ENCODE measurements at regions not wholly inside any gene's neighbourhood (a gene's known extent, or its start where the extent isn't known, plus 50 kb on each side); places are given as distances from the start of the nearest gene placed in this dataset.
A peak's percentile ranks its signal among the peaks of the same experiment; 100 is the strongest.

- TF ChIP-seq, protein P1, sequence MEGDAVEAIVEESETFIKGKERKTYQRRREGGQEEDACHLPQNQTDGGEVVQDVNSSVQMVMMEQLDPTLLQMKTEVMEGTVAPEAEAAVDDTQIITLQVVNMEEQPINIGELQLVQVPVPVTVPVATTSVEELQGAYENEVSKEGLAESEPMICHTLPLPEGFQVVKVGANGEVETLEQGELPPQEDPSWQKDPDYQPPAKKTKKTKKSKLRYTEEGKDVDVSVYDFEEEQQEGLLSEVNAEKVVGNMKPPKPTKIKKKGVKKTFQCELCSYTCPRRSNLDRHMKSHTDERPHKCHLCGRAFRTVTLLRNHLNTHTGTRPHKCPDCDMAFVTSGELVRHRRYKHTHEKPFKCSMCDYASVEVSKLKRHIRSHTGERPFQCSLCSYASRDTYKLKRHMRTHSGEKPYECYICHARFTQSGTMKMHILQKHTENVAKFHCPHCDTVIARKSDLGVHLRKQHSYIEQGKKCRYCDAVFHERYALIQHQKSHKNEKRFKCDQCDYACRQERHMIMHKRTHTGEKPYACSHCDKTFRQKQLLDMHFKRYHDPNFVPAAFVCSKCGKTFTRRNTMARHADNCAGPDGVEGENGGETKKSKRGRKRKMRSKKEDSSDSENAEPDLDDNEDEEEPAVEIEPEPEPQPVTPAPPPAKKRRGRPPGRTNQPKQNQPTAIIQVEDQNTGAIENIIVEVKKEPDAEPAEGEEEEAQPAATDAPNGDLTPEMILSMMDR (IDR thresholded peaks at IDR 0.05; ENCODE audit: low read depth, low read length, missing control alignments) = no peak
- no peak for DNase-seq (ENCODE audit: extremely low read depth, low read depth)
- H3K4me3 ChIP-seq (replicated peaks; ENCODE audit: low read depth, low read length) = no peak overlapping the region
Observed at GRCh38 chr5:107211630-107212029, 459.1 kb downstream of the EFNA5 start.

DNA sequence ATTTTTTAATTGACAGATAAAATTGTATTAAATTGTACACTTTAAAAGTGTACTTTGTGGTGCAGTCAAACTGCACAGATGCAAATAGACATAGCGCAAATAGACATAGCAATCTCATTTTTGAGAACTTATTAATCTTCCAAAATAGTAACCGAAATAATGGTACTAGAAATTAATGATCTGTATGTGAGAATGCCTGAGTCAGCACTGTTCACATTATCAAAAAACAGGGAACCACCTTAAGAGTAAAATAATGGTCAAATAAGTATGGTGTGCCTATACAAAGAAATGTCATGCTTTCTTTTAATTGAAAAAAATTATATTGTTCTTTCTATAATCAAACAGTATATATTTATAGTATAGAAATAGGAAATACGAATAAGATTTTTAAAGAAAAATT, 461.9 kb downstream of the EFNA5 start:
- TF ChIP-seq, protein P1 (IDR thresholded peaks at IDR 0.05; ENCODE audit: low read depth, low read length, missing control alignments) = no peak
- H3K4me3 ChIP-seq (replicated peaks; ENCODE audit: low read depth, low read length) = no peak overlapping the region
- DNase-seq (ENCODE audit: extremely low read depth, low read depth) = no peak

GRCh38 chr5:107204413-107204812, 466.3 kb downstream of the EFNA5 start:
- no peak for DNase-seq (ENCODE audit: extremely low read depth, low read depth)
- TF ChIP-seq, protein P1 (IDR thresholded peaks at IDR 0.05; ENCODE audit: low read depth, low read length, missing control alignments) = no peak
- no peak overlapping the region for H3K4me3 ChIP-seq (replicated peaks; ENCODE audit: low read depth, low read length)

GRCh38 chr5:107203243-107203642, 467.5 kb downstream of the EFNA5 start:
- DNase-seq (ENCODE audit: extremely low read depth, low read depth) = no peak
- H3K4me3 ChIP-seq (replicated peaks; ENCODE audit: low read depth, low read length) = no peak overlapping the region
- TF ChIP-seq, protein P1 (IDR thresholded peaks at IDR 0.05; ENCODE audit: low read depth, low read length, missing control alignments) = no peak

GRCh38 chr5:107199756-107200155, 471.0 kb downstream of the EFNA5 start:
- H3K4me3 ChIP-seq (replicated peaks; ENCODE audit: low read depth, low read length) = no peak overlapping the region
- TF ChIP-seq, protein P1 (IDR thresholded peaks at IDR 0.05; ENCODE audit: low read depth, low read length, missing control alignments) = no peak
- DNase-seq (ENCODE audit: extremely low read depth, low read depth) = peak; percentile 2

GRCh38 chr5:107196500-107197059, 474.2 kb downstream of the EFNA5 start:
- no peak for DNase-seq (ENCODE audit: extremely low read depth, low read depth)
- TF ChIP-seq, protein P1 (IDR thresholded peaks at IDR 0.05; ENCODE audit: low read depth, low read length, missing control alignments) = no peak

DNA sequence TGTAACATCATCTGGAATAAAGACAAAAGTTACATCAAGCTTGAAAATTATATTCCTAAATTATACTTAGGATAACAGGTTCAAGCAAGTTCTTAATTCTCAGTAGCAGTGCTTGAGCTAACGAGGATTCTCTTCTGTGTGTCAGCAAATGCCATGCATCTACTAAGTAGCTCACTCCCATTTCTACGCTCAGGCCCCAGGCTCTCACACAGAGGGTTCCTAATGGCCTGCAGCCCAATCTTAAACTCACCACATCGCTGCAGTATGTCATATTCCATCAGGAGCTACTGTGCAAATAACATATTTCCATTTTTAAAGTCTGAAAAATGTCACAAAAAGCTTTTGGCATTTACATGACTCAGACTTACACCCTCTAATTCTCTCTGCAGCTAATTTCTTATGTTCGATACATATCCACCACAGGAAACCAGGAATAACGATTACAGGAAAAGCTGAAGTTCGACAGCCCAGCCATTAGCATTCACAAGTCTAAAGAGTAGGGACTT, 474.8 kb downstream of the EFNA5 start:
- no peak for DNase-seq (ENCODE audit: extremely low read depth, low read depth)
- no peak overlapping the region for H3K4me3 ChIP-seq (replicated peaks; ENCODE audit: low read depth, low read length)
- TF ChIP-seq, protein P1 (IDR thresholded peaks at IDR 0.05; ENCODE audit: low read depth, low read length, missing control alignments) = no peak

More at GRCh38 chr5:107196500-107197059, 474.2 kb downstream of the EFNA5 start:
- H3K4me3 ChIP-seq (replicated peaks; ENCODE audit: low read depth, low read length) = no peak overlapping the region

Measured in HFF-Myc (cell line).